GM12873 (cell line): ENCODE measurements at regions not wholly inside any gene's neighbourhood (a gene's known extent, or its start where the extent isn't known, plus 50 kb on each side); places are given as distances from the start of the nearest gene placed in this dataset.

ENCODE experiments used
- TF ChIP-seq, protein P1 (sequence below): IDR thresholded peaks from 2 replicates; pipeline ENCODE4 v1.5.1; 2012; ENCODE audit warnings: low read depth, mild to moderate bottlenecking, moderate library complexity, low read length, control low read depth; ENCODE audit not compliant: insufficient read depth; ENCODE audit errors: missing control alignments

DNA sequence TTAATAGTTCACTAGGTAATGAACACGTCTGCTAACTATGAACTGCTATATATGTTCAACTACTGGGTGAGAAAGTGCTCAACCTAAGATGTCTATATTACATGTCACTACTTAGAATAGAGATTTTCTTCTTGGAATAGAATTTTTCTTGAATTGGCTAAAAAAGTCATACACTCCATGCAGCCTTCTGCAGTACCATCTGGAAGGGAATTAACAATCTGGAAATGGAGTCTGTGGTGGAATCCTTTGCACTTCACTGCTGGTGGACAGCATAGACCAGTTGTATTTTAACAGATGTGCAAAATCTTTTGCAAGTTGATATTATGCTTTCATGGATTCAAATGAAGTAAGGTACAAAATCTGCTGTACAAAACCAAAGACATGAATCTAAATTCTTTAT lies 799.6 kb downstream of the KCNJ3 start:
- TF ChIP-seq, protein P1, sequence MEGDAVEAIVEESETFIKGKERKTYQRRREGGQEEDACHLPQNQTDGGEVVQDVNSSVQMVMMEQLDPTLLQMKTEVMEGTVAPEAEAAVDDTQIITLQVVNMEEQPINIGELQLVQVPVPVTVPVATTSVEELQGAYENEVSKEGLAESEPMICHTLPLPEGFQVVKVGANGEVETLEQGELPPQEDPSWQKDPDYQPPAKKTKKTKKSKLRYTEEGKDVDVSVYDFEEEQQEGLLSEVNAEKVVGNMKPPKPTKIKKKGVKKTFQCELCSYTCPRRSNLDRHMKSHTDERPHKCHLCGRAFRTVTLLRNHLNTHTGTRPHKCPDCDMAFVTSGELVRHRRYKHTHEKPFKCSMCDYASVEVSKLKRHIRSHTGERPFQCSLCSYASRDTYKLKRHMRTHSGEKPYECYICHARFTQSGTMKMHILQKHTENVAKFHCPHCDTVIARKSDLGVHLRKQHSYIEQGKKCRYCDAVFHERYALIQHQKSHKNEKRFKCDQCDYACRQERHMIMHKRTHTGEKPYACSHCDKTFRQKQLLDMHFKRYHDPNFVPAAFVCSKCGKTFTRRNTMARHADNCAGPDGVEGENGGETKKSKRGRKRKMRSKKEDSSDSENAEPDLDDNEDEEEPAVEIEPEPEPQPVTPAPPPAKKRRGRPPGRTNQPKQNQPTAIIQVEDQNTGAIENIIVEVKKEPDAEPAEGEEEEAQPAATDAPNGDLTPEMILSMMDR, result no peak

DNA sequence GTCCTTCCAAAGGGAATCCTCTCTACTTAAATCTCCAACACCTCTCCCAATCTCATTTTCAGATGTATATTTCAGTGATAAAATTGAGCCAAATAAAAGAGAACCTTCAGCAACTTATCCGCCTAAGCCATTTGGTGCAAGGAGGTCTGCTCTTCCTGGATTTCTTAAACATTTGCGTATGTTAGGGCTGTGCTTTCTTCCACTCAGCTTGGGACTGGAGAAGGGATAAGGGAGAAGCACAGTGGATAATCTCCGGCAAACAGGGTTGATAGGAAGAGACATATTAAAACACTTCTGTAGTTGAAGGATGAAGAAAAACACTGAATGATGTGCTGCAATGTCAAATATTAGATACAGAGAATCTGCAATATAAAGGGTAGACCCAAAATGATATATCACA lies 796.2 kb downstream of the KCNJ3 start:
- TF ChIP-seq, protein P1, result no peak

DNA sequence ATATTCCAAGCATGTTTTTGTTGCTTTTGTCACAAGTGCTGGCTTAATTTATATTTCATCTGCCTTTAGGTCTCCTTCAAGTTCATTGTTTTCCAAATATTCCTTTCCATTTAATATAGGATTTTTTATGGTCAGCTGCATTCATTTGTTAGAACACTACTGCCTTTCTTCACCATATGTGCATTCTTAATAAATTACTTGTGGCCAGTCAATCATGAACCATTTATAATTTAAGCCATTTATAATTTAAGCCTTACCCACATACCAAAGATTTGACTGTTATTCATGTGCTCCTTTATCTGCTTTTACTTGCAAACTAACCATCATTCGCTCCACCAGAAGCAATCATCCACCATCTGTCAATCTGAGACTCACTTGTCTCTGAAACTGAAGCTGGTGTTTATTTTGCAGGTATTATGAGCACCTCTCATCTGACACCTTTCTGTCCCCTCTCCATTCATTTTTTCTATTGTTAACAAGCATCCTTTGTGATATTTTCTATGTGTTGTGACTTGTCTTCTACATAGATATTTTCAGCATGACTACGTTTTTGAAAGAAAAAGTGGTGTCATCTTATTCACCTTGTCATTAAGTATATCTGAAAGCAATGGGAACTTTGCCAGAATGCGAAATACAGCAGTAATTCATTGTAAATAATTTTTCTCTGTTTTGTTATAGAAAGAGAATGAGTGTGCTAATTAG lies 786.8 kb downstream of the KCNJ3 start:
- TF ChIP-seq, protein P1, result no peak

DNA sequence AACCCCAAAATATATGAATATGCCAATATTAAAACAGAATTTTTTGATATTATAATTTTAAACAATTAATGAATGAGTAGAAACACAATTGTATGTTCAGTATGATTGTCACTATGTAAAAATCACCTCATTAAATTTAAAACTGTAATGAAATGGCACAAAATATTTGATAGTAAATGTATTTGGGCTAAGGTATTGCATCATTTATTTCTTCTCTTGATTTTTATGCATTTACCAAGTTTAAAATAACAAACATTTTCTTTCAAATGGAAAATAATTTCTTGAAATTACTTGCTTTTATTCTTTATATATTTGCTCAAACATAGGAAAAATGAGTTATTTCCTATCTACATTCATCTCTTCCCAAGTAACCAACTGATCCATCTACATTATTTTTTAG lies 782.6 kb downstream of the KCNJ3 start:
- TF ChIP-seq, protein P1, result no peak

DNA sequence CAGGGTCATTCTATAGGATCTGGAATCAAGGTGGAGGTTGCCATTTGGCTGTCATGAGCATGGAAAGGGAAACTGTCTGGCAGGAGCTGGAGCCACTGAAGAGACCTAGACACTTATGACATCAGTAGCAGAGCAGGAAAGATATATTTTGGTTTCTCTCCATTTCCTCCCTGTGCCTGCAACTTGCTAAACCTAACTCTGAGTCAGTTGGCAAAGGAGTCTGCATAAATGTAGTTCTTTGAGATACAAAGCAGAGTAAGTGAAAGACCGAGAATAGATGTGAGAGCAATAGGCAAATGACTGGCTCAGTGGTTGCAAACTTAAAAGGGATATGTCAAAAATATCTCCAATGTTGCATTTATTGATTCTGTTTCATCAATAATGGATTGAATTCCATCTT lies 757.7 kb downstream of the KCNJ3 start:
- TF ChIP-seq, protein P1, result no peak

DNA sequence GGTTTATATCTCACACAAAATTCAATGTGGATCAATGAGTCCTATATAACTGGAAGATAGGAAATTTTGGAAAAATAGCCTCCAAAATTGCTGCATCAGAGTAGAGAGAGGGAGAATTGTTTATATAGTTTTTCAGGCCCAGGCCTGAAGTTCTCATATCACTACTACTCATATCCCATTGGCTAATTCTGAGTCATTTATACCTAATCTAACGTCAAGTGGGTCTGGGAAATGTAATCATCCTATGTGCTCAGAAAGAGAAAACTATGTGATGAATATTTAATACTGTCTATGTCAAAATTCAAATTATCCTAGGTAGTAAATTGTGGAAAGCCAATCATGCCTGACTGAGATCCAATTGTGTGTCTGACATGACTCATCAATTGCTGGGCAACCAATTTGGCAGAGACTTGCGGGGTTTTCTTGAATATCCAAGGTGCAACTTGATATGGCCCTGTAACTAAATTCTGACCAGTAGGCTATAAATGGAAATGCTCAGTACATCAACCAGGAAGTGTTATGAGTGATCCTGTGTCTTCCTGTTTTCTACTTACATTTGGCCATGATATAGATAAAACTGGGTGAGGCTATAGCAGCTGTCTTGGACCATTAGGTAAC lies 744.4 kb downstream of the KCNJ3 start:
- TF ChIP-seq, protein P1, result no peak

DNA sequence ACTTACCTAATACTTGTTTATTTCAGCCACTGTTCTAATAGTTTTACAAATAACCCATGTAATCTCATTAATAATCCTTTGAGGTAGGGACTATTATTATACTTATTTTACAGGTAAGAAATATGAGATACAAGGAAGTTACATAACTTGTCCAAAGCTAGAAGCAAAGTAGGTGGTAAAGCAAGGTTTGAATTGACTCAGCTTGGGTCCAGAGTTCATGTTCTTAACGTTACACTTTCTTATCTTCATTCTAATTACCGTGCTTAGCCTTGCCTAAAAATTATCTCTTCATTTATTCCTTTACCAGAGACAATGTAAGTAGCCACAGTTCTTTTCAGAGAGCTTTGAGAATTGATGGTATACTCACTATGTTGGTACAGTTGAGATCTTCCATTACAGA lies 743.6 kb downstream of the KCNJ3 start:
- TF ChIP-seq, protein P1, result no peak
